ENCODE measurements at regions not wholly inside any gene's neighbourhood (a gene's known extent, or its start where the extent isn't known, plus 50 kb on each side); places are given as distances from the start of the nearest gene placed in this dataset.

DNA sequence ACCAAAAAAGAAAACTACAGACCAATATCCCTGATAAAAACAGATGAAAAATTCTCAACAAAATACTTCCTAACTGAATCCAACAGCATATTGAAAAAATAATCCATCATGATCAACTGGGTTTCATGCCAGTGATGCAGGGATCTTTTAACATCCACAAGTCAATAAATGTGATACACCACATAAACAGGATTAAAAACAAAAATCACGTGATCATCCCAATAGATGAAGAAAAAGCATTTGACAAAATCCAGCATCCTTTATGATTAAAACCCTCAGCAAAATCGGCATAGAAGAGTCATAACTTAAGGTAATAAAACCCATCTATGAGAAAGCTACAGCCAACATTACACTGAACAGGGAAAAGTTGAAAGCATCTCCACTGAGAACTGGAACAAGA is 107.5 kb downstream of the DCLK3 start:
- H3K9me3 ChIP-seq = no peaks in the 10 kb centered on the region
- ATAC-seq (no peak), DNase-seq (no peak)
- no peak overlapping the region for H3K4me3 ChIP-seq
- H3K4me1 ChIP-seq = no peaks in the 10 kb centered on the region
- no peaks in the 10 kb centered on the region for H3K36me3 ChIP-seq
- TF ChIP-seq, protein P1, sequence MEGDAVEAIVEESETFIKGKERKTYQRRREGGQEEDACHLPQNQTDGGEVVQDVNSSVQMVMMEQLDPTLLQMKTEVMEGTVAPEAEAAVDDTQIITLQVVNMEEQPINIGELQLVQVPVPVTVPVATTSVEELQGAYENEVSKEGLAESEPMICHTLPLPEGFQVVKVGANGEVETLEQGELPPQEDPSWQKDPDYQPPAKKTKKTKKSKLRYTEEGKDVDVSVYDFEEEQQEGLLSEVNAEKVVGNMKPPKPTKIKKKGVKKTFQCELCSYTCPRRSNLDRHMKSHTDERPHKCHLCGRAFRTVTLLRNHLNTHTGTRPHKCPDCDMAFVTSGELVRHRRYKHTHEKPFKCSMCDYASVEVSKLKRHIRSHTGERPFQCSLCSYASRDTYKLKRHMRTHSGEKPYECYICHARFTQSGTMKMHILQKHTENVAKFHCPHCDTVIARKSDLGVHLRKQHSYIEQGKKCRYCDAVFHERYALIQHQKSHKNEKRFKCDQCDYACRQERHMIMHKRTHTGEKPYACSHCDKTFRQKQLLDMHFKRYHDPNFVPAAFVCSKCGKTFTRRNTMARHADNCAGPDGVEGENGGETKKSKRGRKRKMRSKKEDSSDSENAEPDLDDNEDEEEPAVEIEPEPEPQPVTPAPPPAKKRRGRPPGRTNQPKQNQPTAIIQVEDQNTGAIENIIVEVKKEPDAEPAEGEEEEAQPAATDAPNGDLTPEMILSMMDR (IDR thresholded peaks at IDR 0.05) = no peak
- H3K27ac ChIP-seq = no peak overlapping the region
- no peaks in the 10 kb centered on the region for H3K27me3 ChIP-seq
- intact Hi-C loops (cut with DNase I) = no loop called here

DNA sequence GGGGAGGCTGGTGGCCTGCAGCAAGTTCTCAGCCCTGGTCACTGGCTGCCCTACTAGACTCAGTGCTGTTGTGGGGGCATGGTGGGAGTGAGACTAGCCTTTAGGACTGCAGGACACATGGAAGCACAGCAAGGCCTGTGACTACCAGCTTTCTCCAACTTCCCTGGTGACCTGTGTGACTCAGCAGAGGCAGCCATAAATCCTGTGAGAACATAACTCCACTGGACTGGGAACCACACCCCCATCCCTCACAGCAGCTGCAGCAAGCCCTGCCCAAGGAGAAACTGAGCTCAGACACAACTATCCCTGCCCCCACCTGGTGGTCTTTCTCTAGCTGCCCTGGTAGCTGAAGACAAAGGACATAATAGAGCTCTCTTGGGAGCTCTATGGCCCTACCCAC is 111.3 kb downstream of the DCLK3 start:
- no peak overlapping the region for H3K4me3 ChIP-seq
- H3K27me3 ChIP-seq = no peaks in the 10 kb centered on the region
- DNase-seq (no peak), ATAC-seq (no peak)
- TF ChIP-seq, protein P1 (IDR thresholded peaks at IDR 0.05) = no peak
- H3K36me3 ChIP-seq = no peaks in the 10 kb centered on the region
- H3K4me1 ChIP-seq = no peaks in the 10 kb centered on the region
- H3K27ac ChIP-seq = no peak overlapping the region
- intact Hi-C loops (cut with DNase I) = no loop called here
- no peaks in the 10 kb centered on the region for H3K9me3 ChIP-seq

DNA sequence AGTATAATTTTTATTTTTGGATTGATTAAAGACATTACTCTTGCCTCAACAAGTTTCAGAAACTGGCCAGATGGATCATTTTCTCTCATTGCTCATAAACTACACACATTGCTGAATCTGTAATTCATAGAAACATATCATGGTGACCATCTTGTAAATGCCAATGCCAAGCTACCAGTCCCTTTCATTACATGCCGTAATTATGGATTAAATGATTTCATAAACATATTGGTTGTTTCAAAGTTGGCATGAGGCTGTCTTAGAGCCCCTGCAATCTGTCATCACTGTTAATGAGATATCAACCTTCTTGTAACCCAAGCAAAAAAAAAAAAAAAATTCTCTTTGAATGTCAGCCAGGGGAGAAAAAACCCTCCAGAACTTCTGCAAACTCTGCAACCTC is 112.2 kb downstream of the DCLK3 start:
- DNase-seq (no peak), ATAC-seq (no peak)
- H3K27ac ChIP-seq = no peak overlapping the region
- no peaks in the 10 kb centered on the region for H3K9me3 ChIP-seq
- no peaks in the 10 kb centered on the region for H3K36me3 ChIP-seq
- no peaks in the 10 kb centered on the region for H3K27me3 ChIP-seq
- intact Hi-C loops (cut with DNase I) = no loop called here
- TF ChIP-seq, protein P1 (IDR thresholded peaks at IDR 0.05) = no peak
- H3K4me1 ChIP-seq = no peaks in the 10 kb centered on the region
- no peak overlapping the region for H3K4me3 ChIP-seq

DNA sequence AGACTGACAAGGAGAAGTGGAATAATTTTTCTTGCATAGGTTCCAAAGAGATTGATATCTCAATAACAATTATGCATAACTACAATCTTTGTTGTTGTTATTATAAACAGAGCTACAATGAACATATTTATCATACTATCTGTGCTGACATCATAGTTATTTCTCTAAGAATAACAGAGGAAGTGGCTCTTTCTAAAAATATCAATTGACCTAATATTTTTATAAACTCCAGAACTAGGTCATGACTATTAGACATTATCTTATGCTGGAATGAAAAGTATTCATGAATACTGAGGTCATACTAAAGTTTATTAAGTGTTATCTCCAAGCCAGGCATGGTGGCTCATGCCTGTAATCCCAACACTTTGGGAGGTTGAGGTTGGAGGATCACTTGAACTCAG is 114.1 kb downstream of the DCLK3 start:
- H3K9me3 ChIP-seq = no peaks in the 10 kb centered on the region
- no peaks in the 10 kb centered on the region for H3K36me3 ChIP-seq
- TF ChIP-seq, protein P1 (IDR thresholded peaks at IDR 0.05) = no peak
- intact Hi-C loops (cut with DNase I) = no loop called here
- H3K27ac ChIP-seq = no peak overlapping the region
- no peak for ATAC-seq
- H3K4me1 ChIP-seq = no peaks in the 10 kb centered on the region
- no peaks in the 10 kb centered on the region for H3K27me3 ChIP-seq
- no peak for DNase-seq
- H3K4me3 ChIP-seq = no peak overlapping the region

DNA sequence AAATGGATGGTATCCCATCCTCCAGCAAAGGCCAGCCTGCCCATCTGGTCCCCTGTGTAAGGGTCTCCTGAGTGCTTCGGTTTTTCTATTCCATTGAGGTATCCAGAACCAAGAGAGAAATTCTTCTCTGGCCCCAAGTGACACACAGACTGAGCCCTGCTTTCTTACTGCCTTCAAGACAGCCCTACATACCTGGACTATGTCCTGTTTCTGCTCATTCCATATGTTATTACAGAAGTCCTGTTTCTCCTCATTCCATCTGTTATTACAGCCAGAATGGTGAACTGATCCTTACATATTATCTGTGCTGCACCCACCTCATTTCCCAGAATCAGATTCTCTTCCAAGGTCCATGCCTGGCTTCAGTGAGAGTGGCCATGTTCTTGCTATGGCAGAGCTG is 115.2 kb downstream of the DCLK3 start:
- DNase-seq (no peak), ATAC-seq (no peak)
- intact Hi-C loops (cut with DNase I) = no loop called here
- no peak overlapping the region for H3K4me3 ChIP-seq
- H3K27me3 ChIP-seq = no peaks in the 10 kb centered on the region
- H3K4me1 ChIP-seq = no peaks in the 10 kb centered on the region
- H3K9me3 ChIP-seq = no peaks in the 10 kb centered on the region
- no peak overlapping the region for H3K27ac ChIP-seq
- H3K36me3 ChIP-seq = no peaks in the 10 kb centered on the region
- TF ChIP-seq, protein P1 (IDR thresholded peaks at IDR 0.05) = no peak
